Thyroid gland (tissue), 4 donors: ENCODE measurements at regions not wholly inside any gene's neighbourhood (a gene's known extent, or its start where the extent isn't known, plus 50 kb on each side); places are given as distances from the start of the nearest gene placed in this dataset.
"Not testable (repeated sequence)": the region's sequence is repeated elsewhere in the genome, so short reads cannot be mapped to it uniquely, and the experiment has no call there.

ENCODE experiments used
- DNase-seq, 2 donors: peaks; one replicate each; pipeline ENCODE4 v3.0.0-alpha.2; 2019
- H3K27ac ChIP-seq, 3 donors: fragments of 200-600 bp; sonication (generic); 1 replicate in 2 of 3; 2 replicates in 1 of 3; pipeline ENCODE4 v1.5.1; 2016 to 2019; ENCODE audit warnings: mild to moderate bottlenecking in 1 of 3, moderate library complexity in 1 of 3
- H3K27me3 ChIP-seq: fragments of 200-600 bp; sonication (generic); one replicate; pipeline ENCODE4 v1.5.1; 2019
- H3K36me3 ChIP-seq, 2 donors: fragments of 200-600 bp; sonication (generic); one replicate each; pipeline ENCODE4 v1.5.1; 2016 to 2019
- H3K4me1 ChIP-seq, 2 donors: fragments of 200-600 bp; sonication (generic); one replicate each; pipeline ENCODE4 v1.5.1; 2017 to 2019
- H3K4me3 ChIP-seq, 3 donors: fragments of 200-600 bp; sonication (generic); replicated peaks in 1 of 3; 1 replicate in 2 of 3; 2 replicates in 1 of 3; pipeline ENCODE4 v1.5.1; 2016; ENCODE audit warnings: mild to moderate bottlenecking in 1 of 3
- H3K9me3 ChIP-seq: fragments of 200-600 bp; sonication (generic); one replicate; pipeline ENCODE4 v1.5.1; 2017
- CTCF ChIP-seq, 6 experiments: fragments of 200-600 bp in 3 of 6; fragments of 450-650 bp in 3 of 6; sonication (generic) in 3 of 6; IDR thresholded peaks; one replicate each; pipeline ENCODE4 v1.5.1; 2016 to 2019; ENCODE audit warnings: antibody characterized with exemption in 6 of 6, mild to moderate bottlenecking in 2 of 6, inconsistent platforms in 1 of 6, moderate library complexity in 1 of 6
- POLR2A ChIP-seq, 2 donors: fragments of 450-650 bp; IDR thresholded peaks; one replicate each; pipeline ENCODE4 v1.6.1; 2017; ENCODE audit warnings: antibody characterized with exemption in 2 of 2, mild to moderate bottlenecking in 2 of 2, moderate library complexity in 1 of 2
- WGBS, 2 donors: methylation state at CpG; one replicate each; pipeline ENCODE4 v1.1.5; 2017; 5-methylcytosine and 5-hydroxymethylcytosine counted together
- intact Hi-C: fragments of 100-400 bp; cut with DNase I; formaldehyde crosslinking; loops from one replicate; pipeline ENCODE4 v1.15.1; 2023

DNA sequence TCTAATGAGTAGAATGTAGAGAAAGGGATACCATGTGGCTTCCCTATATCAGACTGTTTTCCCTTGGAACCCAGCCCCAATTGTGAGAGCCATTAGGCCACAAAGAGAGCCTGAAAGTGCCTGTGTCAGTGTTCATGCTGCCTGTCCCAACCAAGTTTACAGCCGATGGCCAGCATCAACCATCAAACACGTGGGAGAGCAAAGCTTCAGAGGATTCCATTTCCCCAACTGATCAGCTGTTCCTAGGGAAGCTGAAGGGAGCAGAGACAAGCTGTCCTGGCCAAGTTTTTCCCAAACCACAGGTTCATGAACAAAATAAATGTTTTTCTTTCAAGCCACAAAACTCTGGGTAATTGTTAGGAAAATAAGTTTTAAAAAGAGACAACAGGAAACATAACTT is 589.0 kb upstream of the DEFB115 start:
- H3K9me3 ChIP-seq, H3K36me3 ChIP-seq, H3K27ac ChIP-seq, H3K27me3 ChIP-seq, intact Hi-C loops, H3K4me3 ChIP-seq, H3K4me1 ChIP-seq, DNase-seq: not testable (repeated sequence)
- WGBS, 2 donors = 55 to 58% methylated on average over 2 of the region's 2 CpGs

DNA sequence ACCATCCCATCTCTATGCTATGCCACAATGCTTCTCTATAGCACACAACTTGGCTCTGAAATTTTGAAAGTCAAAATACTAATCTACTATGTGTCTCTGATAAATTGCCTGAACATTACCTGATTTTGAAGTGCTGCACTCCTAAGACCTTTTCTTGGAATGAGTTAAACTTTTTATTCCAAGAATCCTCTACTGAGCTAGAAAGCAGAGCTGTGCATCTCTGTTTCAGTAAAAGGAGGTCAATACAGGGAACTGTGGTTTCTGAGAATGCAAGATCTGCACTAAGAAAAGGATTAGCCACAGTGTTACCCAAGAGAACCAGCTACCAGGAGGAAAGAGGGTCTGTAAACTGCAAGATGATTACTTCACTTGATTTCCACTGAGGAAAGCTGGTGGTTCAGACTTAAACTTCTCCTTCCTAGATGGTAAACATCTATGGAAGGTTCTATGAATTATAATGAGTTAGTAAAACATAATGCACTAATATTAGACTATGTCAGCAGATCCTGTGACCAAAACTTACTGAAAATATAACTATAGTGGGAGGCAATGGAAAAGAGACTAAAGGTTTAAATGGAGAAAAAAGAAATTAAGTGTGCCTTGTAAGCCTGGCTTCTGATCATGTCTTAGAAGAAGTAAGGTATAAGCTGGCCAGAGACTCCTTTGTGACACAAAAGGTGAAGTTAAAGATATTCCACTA is 588.0 kb upstream of the DEFB115 start:
- DNase-seq, H3K27ac ChIP-seq, H3K9me3 ChIP-seq, H3K36me3 ChIP-seq, H3K4me3 ChIP-seq, intact Hi-C loops, H3K27me3 ChIP-seq, H3K4me1 ChIP-seq: not testable (repeated sequence)

GRCh38 chr20:30671120-30671519 is 586.3 kb upstream of the DEFB115 start:
- DNase-seq, H3K4me1 ChIP-seq, H3K36me3 ChIP-seq, H3K9me3 ChIP-seq, H3K27ac ChIP-seq, H3K4me3 ChIP-seq, intact Hi-C loops, H3K27me3 ChIP-seq: not testable (repeated sequence)
- WGBS, 2 donors = 70 to 77% methylated on average over 5 of the region's 5 CpGs

DNA sequence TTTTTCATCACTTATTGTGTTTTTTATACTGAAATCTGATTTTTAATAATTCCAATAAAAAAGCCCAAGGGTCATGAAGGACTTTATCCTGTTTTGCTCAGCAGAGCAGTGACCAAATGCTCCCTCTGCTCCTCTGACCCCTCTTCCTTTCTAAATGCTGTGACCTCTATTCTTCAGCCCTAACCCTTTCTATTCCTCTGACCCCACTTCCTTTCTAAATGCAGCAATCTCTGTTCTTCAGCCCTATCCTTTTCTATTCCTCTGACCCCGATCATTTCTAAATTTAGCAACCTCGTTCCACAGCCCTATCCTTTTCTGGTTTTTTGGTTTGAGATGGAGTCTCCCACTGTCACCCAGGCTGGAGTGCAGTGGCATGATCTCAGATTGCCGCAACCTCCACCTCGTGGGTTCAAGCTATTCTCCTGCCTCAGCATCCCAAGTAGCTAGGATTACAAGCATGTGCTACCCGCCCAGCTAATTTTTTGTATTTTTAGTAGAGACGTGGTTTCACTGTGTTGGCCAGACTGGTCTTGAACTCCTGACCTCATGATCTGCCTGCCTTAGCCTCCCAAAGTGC is 581.4 kb upstream of the DEFB115 start:
- H3K27ac ChIP-seq, H3K27me3 ChIP-seq, H3K4me1 ChIP-seq, DNase-seq, H3K9me3 ChIP-seq, H3K36me3 ChIP-seq, H3K4me3 ChIP-seq, intact Hi-C loops: not testable (repeated sequence)
- 73 to 75% methylated on average over 6 of the region's 6 CpGs for WGBS, 2 donors

DNA sequence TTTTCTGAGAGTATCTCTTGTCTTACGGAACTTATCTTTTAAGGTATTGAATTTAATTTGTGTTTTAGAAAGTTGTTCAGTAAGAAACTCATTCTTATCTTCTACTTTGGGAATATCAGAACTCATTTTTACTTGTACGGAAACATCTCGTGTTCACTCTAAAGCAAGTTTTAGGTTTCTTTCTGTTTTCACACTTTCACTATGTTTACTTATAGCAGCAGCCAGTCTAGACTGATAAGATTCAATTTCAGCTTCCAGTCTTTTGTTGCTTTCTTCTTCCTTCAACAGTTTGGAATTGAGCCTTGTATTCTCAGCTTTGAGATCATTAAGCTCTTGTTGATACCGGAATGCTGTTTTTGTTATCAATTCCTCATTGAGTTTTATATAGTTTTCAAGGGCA is 575.2 kb upstream of the DEFB115 start:
- H3K4me1 ChIP-seq, H3K4me3 ChIP-seq, H3K27me3 ChIP-seq, DNase-seq, H3K9me3 ChIP-seq, H3K36me3 ChIP-seq, H3K27ac ChIP-seq, intact Hi-C loops: not testable (repeated sequence)
- 77 to 82% methylated on average over 4 of the region's 4 CpGs for WGBS, 2 donors

- H3K4me3 ChIP-seq, H3K9me3 ChIP-seq, H3K27ac ChIP-seq, H3K27me3 ChIP-seq, H3K4me1 ChIP-seq, intact Hi-C loops, H3K36me3 ChIP-seq, DNase-seq: not testable (repeated sequence)
- 83 to 88% methylated on average over 3 of the region's 3 CpGs for WGBS, 2 donors
Observed at GRCh38 chr20:30712861-30713260, 544.6 kb upstream of the DEFB115 start.

GRCh38 chr20:30719415-30720199 is 537.9 kb upstream of the DEFB115 start:
- 22 to 31% methylated on average over 6 of the region's 6 CpGs for WGBS, 2 donors
- H3K9me3 ChIP-seq, H3K27me3 ChIP-seq, H3K4me1 ChIP-seq, H3K36me3 ChIP-seq, intact Hi-C loops, H3K4me3 ChIP-seq, H3K27ac ChIP-seq: not testable (repeated sequence)
- DNase-seq = peak in 1 of 2 donors; percentile 2

- H3K27me3 ChIP-seq, H3K9me3 ChIP-seq, H3K4me1 ChIP-seq, H3K27ac ChIP-seq, H3K36me3 ChIP-seq, intact Hi-C loops: not testable (repeated sequence)
- peak in 1 of 2 donors; percentile 3 for DNase-seq
- 4% methylated on average over 6 to 17 of the region's 27 CpGs for WGBS, 2 donors
- H3K4me3 ChIP-seq = peak overlapping the region in 1 of 3 donors; percentile 17
Observed at GRCh38 chr20:30723511-30723910, 534.0 kb upstream of the DEFB115 start.

GRCh38 chr20:30723934-30724687 is 533.4 kb upstream of the DEFB115 start:
- 4 to 7% methylated on average over 13 to 19 of the region's 51 CpGs for WGBS, 2 donors

GRCh38 chr20:30724688-30725074 is 532.8 kb upstream of the DEFB115 start:
- WGBS, 2 donors = 60 to 68% methylated on average over 1 to 7 of the region's 24 CpGs

More at GRCh38 chr20:30723934-30724687, 533.4 kb upstream of the DEFB115 start:
- H3K9me3 ChIP-seq, H3K4me3 ChIP-seq, H3K4me1 ChIP-seq, H3K27me3 ChIP-seq, H3K27ac ChIP-seq, H3K36me3 ChIP-seq, intact Hi-C loops: not testable (repeated sequence)
- peak in 1 of 2 donors; percentile 31 for TF ChIP-seq POLR2A (IDR thresholded peaks at IDR 0.05)
- peak in 1 of 6 experiments; percentile 35 for TF ChIP-seq CTCF (IDR thresholded peaks at IDR 0.05)
- DNase-seq = peak; percentile 81 to 86

DNA sequence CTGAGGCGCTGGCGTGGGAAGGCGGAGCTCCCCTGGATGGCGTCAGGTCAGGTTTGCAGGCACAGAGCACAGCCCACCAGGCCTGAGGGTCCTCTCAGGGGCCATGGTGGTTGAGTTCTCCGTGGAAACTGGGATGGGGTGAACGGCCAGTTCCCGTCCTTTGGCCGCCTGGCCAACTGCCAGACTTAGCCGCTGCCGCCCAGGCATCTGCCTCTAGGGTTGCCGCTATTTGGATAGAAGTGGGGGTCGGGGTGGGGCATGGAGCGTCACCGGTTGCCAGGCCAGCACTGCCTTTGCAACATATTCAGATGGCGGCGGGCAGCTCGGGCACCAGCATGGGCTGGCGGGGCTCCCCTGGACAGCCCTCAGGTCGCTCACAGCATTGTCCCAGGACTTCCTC is 532.3 kb upstream of the DEFB115 start:
- H3K27me3 ChIP-seq, intact Hi-C loops, H3K27ac ChIP-seq, H3K9me3 ChIP-seq, H3K4me1 ChIP-seq, H3K4me3 ChIP-seq, H3K36me3 ChIP-seq: not testable (repeated sequence)
- DNase-seq = peak; percentile 10 to 20
- 80 to 86% methylated on average over 14 to 17 of the region's 19 CpGs for WGBS, 2 donors

More at GRCh38 chr20:30724688-30725074, 532.8 kb upstream of the DEFB115 start:
- H3K27ac ChIP-seq, H3K4me1 ChIP-seq, H3K36me3 ChIP-seq, intact Hi-C loops, H3K9me3 ChIP-seq, H3K27me3 ChIP-seq, H3K4me3 ChIP-seq: not testable (repeated sequence)
- peak; percentile 14 to 27 for DNase-seq
